ENCODE measurements at regions not wholly inside any gene's neighbourhood (a gene's known extent, or its start where the extent isn't known, plus 50 kb on each side); places are given as distances from the start of the nearest gene placed in this dataset.

DNA sequence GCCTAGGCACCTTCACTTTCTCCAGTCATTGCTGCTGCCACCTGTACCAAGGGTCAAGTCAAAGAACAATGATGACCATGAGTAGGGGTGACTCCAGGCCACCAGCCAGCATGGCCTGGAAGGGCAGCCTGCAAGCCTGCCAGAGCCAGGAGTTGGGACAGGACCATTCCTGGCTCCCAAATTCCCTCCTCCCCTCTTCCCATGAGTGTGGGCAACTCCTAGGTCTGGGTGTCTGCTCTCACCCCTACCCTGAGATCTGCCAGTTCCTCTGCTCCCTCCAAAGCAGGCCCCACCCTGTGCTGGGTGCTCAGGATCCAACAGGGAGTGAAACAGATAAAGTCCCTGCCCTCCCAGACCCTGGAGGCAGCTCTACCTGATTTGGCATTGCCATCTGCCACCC is 125.8 kb upstream of the NANOS1 start:
- Histone ChIP-seq H3K9me3 (no peaks in the 10 kb centered on the region), H3K36me3 (no peaks in the 10 kb centered on the region), H3K27me3 (no peaks in the 10 kb centered on the region), H3K27ac (no peak overlapping the region), H3K4me1 (no peaks in the 10 kb centered on the region), H3K4me3 (no peak overlapping the region)
- intact Hi-C loops (cut with DNase I): no loop called here
- no peak for DNase-seq
- no peak for TF ChIP-seq POLR2AphosphoS5 (IDR thresholded peaks at IDR 0.05)
- TF ChIP-seq CTCF (IDR thresholded peaks at IDR 0.05): no peak
- no peak for TF ChIP-seq EP300 (IDR thresholded peaks at IDR 0.05)
- no peak for TF ChIP-seq POLR2A (IDR thresholded peaks at IDR 0.05)

DNA sequence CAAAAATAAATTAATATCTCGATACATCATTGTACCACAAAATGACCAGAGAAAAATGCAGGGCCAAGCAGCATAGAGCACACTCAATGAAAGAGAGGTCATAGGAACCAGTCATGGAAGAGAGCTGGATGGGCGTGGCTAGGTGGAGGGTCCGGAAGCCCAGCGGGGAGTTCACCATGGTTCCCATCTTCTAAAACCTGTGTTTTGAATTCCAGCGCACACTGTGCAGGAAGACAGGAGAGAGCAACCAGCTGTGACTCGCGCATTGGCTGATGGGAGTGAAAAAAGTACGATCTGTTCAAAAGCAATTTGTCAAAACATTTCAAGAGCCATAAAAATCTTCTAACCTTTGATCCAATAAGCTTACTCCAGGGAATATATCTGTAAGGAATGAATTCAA is 125.2 kb upstream of the NANOS1 start:
- 78% methylated on average over 8 of the region's 8 CpGs for WGBS, 2 donors
- DNase-seq: no peak
- no peak for TF ChIP-seq EP300 (IDR thresholded peaks at IDR 0.05)
- TF ChIP-seq POLR2A (IDR thresholded peaks at IDR 0.05): no peak
- TF ChIP-seq POLR2AphosphoS5 (IDR thresholded peaks at IDR 0.05): peak in 1 of 4 donors; percentile 5
- intact Hi-C loops (cut with DNase I): no loop called here
- Histone ChIP-seq H3K9me3 (no peaks in the 10 kb centered on the region), H3K27ac (no peak overlapping the region), H3K36me3 (no peaks in the 10 kb centered on the region), H3K4me3 (no peak overlapping the region), H3K27me3 (no peaks in the 10 kb centered on the region), H3K4me1 (no peaks in the 10 kb centered on the region)

DNA sequence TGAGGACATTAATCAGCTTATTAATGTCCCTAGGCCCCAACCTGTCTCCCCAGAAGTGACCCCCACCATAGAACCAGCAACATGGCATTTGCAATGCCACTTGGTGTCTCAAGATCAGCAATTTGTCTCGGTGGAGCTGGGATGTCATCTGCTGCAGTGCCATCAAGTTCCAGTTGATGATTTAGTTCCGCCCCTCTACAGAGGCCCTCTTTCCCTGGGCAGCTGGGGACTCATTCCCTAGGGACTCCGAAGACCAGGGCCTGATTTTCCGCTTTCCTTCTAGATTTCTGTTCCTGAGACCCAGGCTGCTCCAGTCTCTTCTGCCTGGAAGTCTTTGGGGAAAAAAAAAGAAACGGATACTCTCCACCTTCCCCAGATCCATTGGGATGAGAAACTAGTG is 122.5 kb upstream of the NANOS1 start:
- no peak for DNase-seq
- intact Hi-C loops (cut with DNase I): no loop called here
- Histone ChIP-seq H3K27ac (no peak overlapping the region), H3K4me3 (no peak overlapping the region), H3K4me1 (no peaks in the 10 kb centered on the region), H3K36me3 (no peaks in the 10 kb centered on the region), H3K27me3 (no peaks in the 10 kb centered on the region), H3K9me3 (no peaks in the 10 kb centered on the region)
- WGBS, 2 donors: 91 to 94% methylated on average over 5 of the region's 5 CpGs
- TF ChIP-seq POLR2AphosphoS5 (IDR thresholded peaks at IDR 0.05) (no peak), CTCF (IDR thresholded peaks at IDR 0.05) (no peak), POLR2A (IDR thresholded peaks at IDR 0.05) (no peak), EP300 (IDR thresholded peaks at IDR 0.05) (no peak)

- 31 to 74% methylated on average over 16 of the region's 16 CpGs for WGBS, 2 donors
- no peak for TF ChIP-seq POLR2A (IDR thresholded peaks at IDR 0.05)
- TF ChIP-seq POLR2AphosphoS5 (IDR thresholded peaks at IDR 0.05): no peak
- TF ChIP-seq EP300 (IDR thresholded peaks at IDR 0.05): no peak
- no peak for TF ChIP-seq CTCF (IDR thresholded peaks at IDR 0.05)
- no peaks in the 10 kb centered on the region for H3K27me3 ChIP-seq
- H3K9me3 ChIP-seq: no peaks in the 10 kb centered on the region
- intact Hi-C loops (cut with DNase I): no loop called here
- DNase-seq: no peak
- no peak overlapping the region for H3K4me3 ChIP-seq
- no peak overlapping the region for H3K27ac ChIP-seq
- no peaks in the 10 kb centered on the region for H3K36me3 ChIP-seq
- peaks cover 0 to 11% (median 3%) of the 10 kb centered on the region in 4 donors for H3K4me1 ChIP-seq
Observed at GRCh38 chr10:118908557-118909256, 120.8 kb upstream of the NANOS1 start.

DNA sequence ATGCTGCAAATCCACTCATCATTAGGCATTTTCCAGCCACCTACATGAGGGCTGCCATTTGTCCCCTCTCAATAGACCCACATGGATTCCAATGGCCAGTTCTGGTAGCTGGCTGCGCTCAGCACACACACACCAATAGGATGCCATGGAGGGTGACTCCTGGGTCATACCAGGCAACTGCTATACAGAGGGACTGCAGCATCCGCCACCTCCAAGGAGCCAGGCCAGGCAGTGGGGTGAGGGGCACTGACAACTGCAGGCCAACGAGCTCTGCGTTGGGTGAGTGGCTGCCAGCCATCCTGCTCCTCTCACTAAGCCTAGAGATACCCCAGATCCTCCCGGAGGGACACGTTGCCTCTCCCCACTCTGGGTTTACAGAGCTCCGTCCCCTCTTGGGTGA is 118.8 kb upstream of the NANOS1 start:
- peaks cover 0 to 14% (median 3%) of the 10 kb centered on the region in 4 donors for H3K4me1 ChIP-seq
- DNase-seq: no peak
- H3K9me3 ChIP-seq: no peaks in the 10 kb centered on the region
- H3K36me3 ChIP-seq: no peaks in the 10 kb centered on the region
- WGBS, 2 donors: 86 to 93% methylated on average over 7 of the region's 7 CpGs
- H3K27ac ChIP-seq: no peak overlapping the region
- no peak for TF ChIP-seq POLR2AphosphoS5 (IDR thresholded peaks at IDR 0.05)
- no peak for TF ChIP-seq CTCF (IDR thresholded peaks at IDR 0.05)
- TF ChIP-seq POLR2A (IDR thresholded peaks at IDR 0.05): no peak
- no peak for TF ChIP-seq EP300 (IDR thresholded peaks at IDR 0.05)
- H3K27me3 ChIP-seq: no peaks in the 10 kb centered on the region
- intact Hi-C loops (cut with DNase I): no loop called here
- H3K4me3 ChIP-seq: no peak overlapping the region
